Mucosa of descending colon (tissue), 1 donor: ENCODE measurements at regions not wholly inside any gene's neighbourhood (a gene's known extent, or its start where the extent isn't known, plus 50 kb on each side); places are given as distances from the start of the nearest gene placed in this dataset. TPM values are rescaled to one million over a fixed set of nuclear protein-coding genes. Genes with fewer than 3 reads are reported as not detected.

ENCODE experiments used
- microRNA-seq: library from miRNA; unstranded; fragments of <30 nt; microRNA quantifications from one replicate; pipeline ENCODE4, GENCODE V29; 2019
- donor health status: DM: no; HTN: no; CAD: no; lungs with moderate emphysema.

Small RNAs in the stretch of these regions (microRNA-seq; reads per million reads assigned to microRNA genes)
- not detected for gene MIR8068
